Urothelium cell line (cell line): ENCODE measurements at regions not wholly inside any gene's neighbourhood (a gene's known extent, or its start where the extent isn't known, plus 50 kb on each side); places are given as distances from the start of the nearest gene placed in this dataset.

Source experiments
- DNase-seq: peaks from one replicate; pipeline ENCODE4 v3.0.0; 2011; ENCODE audit warnings: low spot score, mixed read lengths
- FAIRE-seq: peaks from 2 replicates; lab custom pipeline; 2011; peaks lifted over from hg19 to GRCh38; lab: Jason Lieb, UNC

GRCh38 chr3:1798711-1799405 is 299.8 kb upstream of the CNTN4 start:
- FAIRE-seq (peak; percentile 17), DNase-seq (peak; percentile 11)

GRCh38 chr3:1805331-1805730 is 293.3 kb upstream of the CNTN4 start:
- no peak for FAIRE-seq
- no peak for DNase-seq

GRCh38 chr3:1808590-1808989 is 290.1 kb upstream of the CNTN4 start:
- no peak for FAIRE-seq
- no peak for DNase-seq

GRCh38 chr3:1823867-1824266 is 274.8 kb upstream of the CNTN4 start:
- no peak for DNase-seq
- no peak for FAIRE-seq

- DNase-seq (no peak), FAIRE-seq (no peak)
These were observed 274.3 kb upstream of the CNTN4 start for GRCh38 chr3:1824359-1824758.

- FAIRE-seq = no peak
- no peak for DNase-seq
These were observed 270.1 kb upstream of the CNTN4 start for GRCh38 chr3:1828519-1828918.

GRCh38 chr3:1830851-1831250 is 267.8 kb upstream of the CNTN4 start:
- FAIRE-seq (no peak), DNase-seq (no peak)

GRCh38 chr3:1832395-1832794 is 266.3 kb upstream of the CNTN4 start:
- FAIRE-seq = no peak
- no peak for DNase-seq

- no peak for FAIRE-seq
These were observed 255.6 kb upstream of the CNTN4 start for GRCh38 chr3:1843111-1843510.

GRCh38 chr3:1847571-1847970 is 251.1 kb upstream of the CNTN4 start:
- FAIRE-seq = no peak
- DNase-seq = no peak

More at GRCh38 chr3:1843111-1843510, 255.6 kb upstream of the CNTN4 start:
- DNase-seq = peak; percentile 2

- FAIRE-seq = no peak
- peak; percentile 4 for DNase-seq
These were observed 249.7 kb upstream of the CNTN4 start for GRCh38 chr3:1848935-1849334.

GRCh38 chr3:1852950-1853349 is 245.7 kb upstream of the CNTN4 start:
- DNase-seq (no peak), FAIRE-seq (no peak)

GRCh38 chr3:1855841-1856240 is 242.8 kb upstream of the CNTN4 start:
- FAIRE-seq = no peak
- DNase-seq = no peak

GRCh38 chr3:1870738-1871137 is 227.9 kb upstream of the CNTN4 start:
- no peak for FAIRE-seq
- DNase-seq = no peak

- no peak for FAIRE-seq
- no peak for DNase-seq
These were observed 215.1 kb upstream of the CNTN4 start for GRCh38 chr3:1883534-1883933.

GRCh38 chr3:1892459-1892858 is 206.2 kb upstream of the CNTN4 start:
- no peak for FAIRE-seq

GRCh38 chr3:1902416-1902815 is 196.2 kb upstream of the CNTN4 start:
- DNase-seq (no peak), FAIRE-seq (no peak)

More at GRCh38 chr3:1892459-1892858, 206.2 kb upstream of the CNTN4 start:
- no peak for DNase-seq

GRCh38 chr3:1903111-1903510 is 195.6 kb upstream of the CNTN4 start:
- DNase-seq (no peak), FAIRE-seq (no peak)

GRCh38 chr3:1907911-1908310 is 190.8 kb upstream of the CNTN4 start:
- DNase-seq (no peak), FAIRE-seq (no peak)

- DNase-seq (peak; percentile 7), FAIRE-seq (no peak)
These were observed 189.8 kb upstream of the CNTN4 start for GRCh38 chr3:1908651-1909445.

- DNase-seq (no peak), FAIRE-seq (no peak)
These were observed 188.3 kb upstream of the CNTN4 start for GRCh38 chr3:1910322-1910721.

GRCh38 chr3:1929788-1930414 is 168.8 kb upstream of the CNTN4 start:
- no peak for DNase-seq
- FAIRE-seq = no peak
